ENCODE measurements at regions not wholly inside any gene's neighbourhood (a gene's known extent, or its start where the extent isn't known, plus 50 kb on each side); places are given as distances from the start of the nearest gene placed in this dataset.

GRCh38 chr17:55988861-55989260, 164.4 kb upstream of the ANKFN1 start:
- Histone ChIP-seq H3K9me2 (ENCODE audit: insufficient read depth, low read length) (no peaks in the 10 kb centered on the region), H4K20me1 (ENCODE audit: insufficient read depth) (no peaks in the 10 kb centered on the region)

GRCh38 chr17:55990332-55991006, 162.8 kb upstream of the ANKFN1 start:
- Histone ChIP-seq H2AFZ (ENCODE audit: low read depth, low read length) (no peak overlapping the region), H3K9me3 (ENCODE audit: low read length) (no peaks in the 10 kb centered on the region), H3K36me3 (ENCODE audit: insufficient read depth, low read length) (no peaks in the 10 kb centered on the region), H4K20me1 (ENCODE audit: insufficient read depth) (no peaks in the 10 kb centered on the region), H3K4me3 (ENCODE audit: low read length) (no peak overlapping the region), H3K4me2 (ENCODE audit: low read length) (no peak overlapping the region), H3K27me3 (ENCODE audit: insufficient read depth, low read depth, low read length) (no peaks in the 10 kb centered on the region), H3K27ac (ENCODE audit: low read length) (no peak overlapping the region), H3K9ac (ENCODE audit: low read length) (no peak overlapping the region), H3K9me2 (ENCODE audit: insufficient read depth, low read length) (no peaks in the 10 kb centered on the region), H3F3A (ENCODE audit: insufficient read depth, low read length, poor library complexity, severe bottlenecking) (no peaks in the 10 kb centered on the region), H3K79me2 (replicated peaks; ENCODE audit: insufficient read depth, low read length) (no peaks in the 10 kb centered on the region)
- TF ChIP-seq POLR2AphosphoS5 (IDR thresholded peaks at IDR 0.05) (no peak), SMC3 (conservative IDR thresholded peaks at IDR 0.05; ENCODE audit: poor library complexity) (no peak), MXI1 (conservative IDR thresholded peaks at IDR 0.05; ENCODE audit: poor library complexity, severe bottlenecking) (no peak), EZH2 (IDR thresholded peaks at IDR 0.05; ENCODE audit: borderline replicate concordance, insufficient read depth, low read length, poor library complexity, severe bottlenecking) (no peak), CTCF (IDR thresholded peaks at IDR 0.05; ENCODE audit: poor library complexity, severe bottlenecking) (no peak), RAD21 (conservative IDR thresholded peaks at IDR 0.05) (no peak), EP300 (conservative IDR thresholded peaks at IDR 0.05; ENCODE audit: poor library complexity, severe bottlenecking) (no peak), TAF1 (IDR thresholded peaks at IDR 0.05; ENCODE audit: low read depth) (no peak)
- TF ChIP-seq, protein P1, sequence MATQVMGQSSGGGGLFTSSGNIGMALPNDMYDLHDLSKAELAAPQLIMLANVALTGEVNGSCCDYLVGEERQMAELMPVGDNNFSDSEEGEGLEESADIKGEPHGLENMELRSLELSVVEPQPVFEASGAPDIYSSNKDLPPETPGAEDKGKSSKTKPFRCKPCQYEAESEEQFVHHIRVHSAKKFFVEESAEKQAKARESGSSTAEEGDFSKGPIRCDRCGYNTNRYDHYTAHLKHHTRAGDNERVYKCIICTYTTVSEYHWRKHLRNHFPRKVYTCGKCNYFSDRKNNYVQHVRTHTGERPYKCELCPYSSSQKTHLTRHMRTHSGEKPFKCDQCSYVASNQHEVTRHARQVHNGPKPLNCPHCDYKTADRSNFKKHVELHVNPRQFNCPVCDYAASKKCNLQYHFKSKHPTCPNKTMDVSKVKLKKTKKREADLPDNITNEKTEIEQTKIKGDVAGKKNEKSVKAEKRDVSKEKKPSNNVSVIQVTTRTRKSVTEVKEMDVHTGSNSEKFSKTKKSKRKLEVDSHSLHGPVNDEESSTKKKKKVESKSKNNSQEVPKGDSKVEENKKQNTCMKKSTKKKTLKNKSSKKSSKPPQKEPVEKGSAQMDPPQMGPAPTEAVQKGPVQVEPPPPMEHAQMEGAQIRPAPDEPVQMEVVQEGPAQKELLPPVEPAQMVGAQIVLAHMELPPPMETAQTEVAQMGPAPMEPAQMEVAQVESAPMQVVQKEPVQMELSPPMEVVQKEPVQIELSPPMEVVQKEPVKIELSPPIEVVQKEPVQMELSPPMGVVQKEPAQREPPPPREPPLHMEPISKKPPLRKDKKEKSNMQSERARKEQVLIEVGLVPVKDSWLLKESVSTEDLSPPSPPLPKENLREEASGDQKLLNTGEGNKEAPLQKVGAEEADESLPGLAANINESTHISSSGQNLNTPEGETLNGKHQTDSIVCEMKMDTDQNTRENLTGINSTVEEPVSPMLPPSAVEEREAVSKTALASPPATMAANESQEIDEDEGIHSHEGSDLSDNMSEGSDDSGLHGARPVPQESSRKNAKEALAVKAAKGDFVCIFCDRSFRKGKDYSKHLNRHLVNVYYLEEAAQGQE (IDR thresholded peaks at IDR 0.05; ENCODE audit: borderline replicate concordance), result no peak

More at GRCh38 chr17:55988861-55989260, 164.4 kb upstream of the ANKFN1 start:
- TF ChIP-seq POLR2AphosphoS5 (IDR thresholded peaks at IDR 0.05) (no peak), CTCF (IDR thresholded peaks at IDR 0.05; ENCODE audit: poor library complexity, severe bottlenecking) (no peak), EP300 (conservative IDR thresholded peaks at IDR 0.05; ENCODE audit: poor library complexity, severe bottlenecking) (no peak), RAD21 (conservative IDR thresholded peaks at IDR 0.05) (no peak)
- TF ChIP-seq, protein P1 (IDR thresholded peaks at IDR 0.05; ENCODE audit: borderline replicate concordance), result no peak
- H3K9me3 ChIP-seq (ENCODE audit: low read length), result no peaks in the 10 kb centered on the region
- H3K9ac ChIP-seq (ENCODE audit: low read length), result no peak overlapping the region
- H3F3A ChIP-seq (ENCODE audit: insufficient read depth, low read length, poor library complexity, severe bottlenecking), result no peaks in the 10 kb centered on the region
- no peak overlapping the region for H3K27ac ChIP-seq (ENCODE audit: low read length)
- no peak overlapping the region for H3K4me3 ChIP-seq (ENCODE audit: low read length)
- H3K79me2 ChIP-seq (replicated peaks; ENCODE audit: insufficient read depth, low read length), result no peaks in the 10 kb centered on the region
- H2AFZ ChIP-seq (ENCODE audit: low read depth, low read length), result no peak overlapping the region
- no peak overlapping the region for H3K4me2 ChIP-seq (ENCODE audit: low read length)
- H3K27me3 ChIP-seq (ENCODE audit: insufficient read depth, low read depth, low read length), result no peaks in the 10 kb centered on the region
- H3K36me3 ChIP-seq (ENCODE audit: insufficient read depth, low read length), result no peaks in the 10 kb centered on the region
